Choroid plexus epithelial cell (primary cell): ENCODE measurements at regions not wholly inside any gene's neighbourhood (a gene's known extent, or its start where the extent isn't known, plus 50 kb on each side); places are given as distances from the start of the nearest gene placed in this dataset.

ENCODE experiments used
- DNase-seq: peaks from one replicate; pipeline ENCODE4 v3.0.0-alpha.2; 2010; ENCODE audit warnings: low read depth
- H3K4me3 ChIP-seq: 2 replicates; pipeline ENCODE4 v1.5.1; 2011; ENCODE audit warnings: low read depth, mild to moderate bottlenecking, control low read depth, low read length, moderate library complexity
- TF ChIP-seq, protein P1 (sequence below): conservative IDR thresholded peaks from 2 replicates; pipeline ENCODE4 v1.5.1; 2011; ENCODE audit warnings: low read depth, mild to moderate bottlenecking, control low read depth, inconsistent platforms, low read length, moderate library complexity

DNA sequence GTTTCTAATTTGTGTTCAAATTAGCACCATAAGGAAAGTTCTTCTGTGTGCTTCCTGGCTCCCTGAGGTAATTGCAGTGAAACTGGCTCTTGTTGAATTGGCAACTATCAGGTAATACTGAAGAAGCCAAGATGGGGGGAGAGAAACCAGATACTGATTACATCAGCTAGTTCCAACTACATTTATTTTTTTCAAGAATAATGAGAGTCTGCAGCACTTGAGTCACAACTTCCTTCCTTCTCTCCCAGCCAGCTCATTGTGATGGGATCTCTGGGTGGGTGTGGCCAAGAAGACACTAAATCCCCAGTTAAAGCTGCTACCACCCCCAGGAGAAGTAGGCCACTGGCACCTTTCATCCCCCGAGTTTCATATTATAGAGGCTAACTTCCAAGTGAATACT lies 100.7 kb upstream of the RXFP2 start:
- peak; percentile 60 for DNase-seq
- H3K4me3 ChIP-seq: no peak overlapping the region
- TF ChIP-seq, protein P1, sequence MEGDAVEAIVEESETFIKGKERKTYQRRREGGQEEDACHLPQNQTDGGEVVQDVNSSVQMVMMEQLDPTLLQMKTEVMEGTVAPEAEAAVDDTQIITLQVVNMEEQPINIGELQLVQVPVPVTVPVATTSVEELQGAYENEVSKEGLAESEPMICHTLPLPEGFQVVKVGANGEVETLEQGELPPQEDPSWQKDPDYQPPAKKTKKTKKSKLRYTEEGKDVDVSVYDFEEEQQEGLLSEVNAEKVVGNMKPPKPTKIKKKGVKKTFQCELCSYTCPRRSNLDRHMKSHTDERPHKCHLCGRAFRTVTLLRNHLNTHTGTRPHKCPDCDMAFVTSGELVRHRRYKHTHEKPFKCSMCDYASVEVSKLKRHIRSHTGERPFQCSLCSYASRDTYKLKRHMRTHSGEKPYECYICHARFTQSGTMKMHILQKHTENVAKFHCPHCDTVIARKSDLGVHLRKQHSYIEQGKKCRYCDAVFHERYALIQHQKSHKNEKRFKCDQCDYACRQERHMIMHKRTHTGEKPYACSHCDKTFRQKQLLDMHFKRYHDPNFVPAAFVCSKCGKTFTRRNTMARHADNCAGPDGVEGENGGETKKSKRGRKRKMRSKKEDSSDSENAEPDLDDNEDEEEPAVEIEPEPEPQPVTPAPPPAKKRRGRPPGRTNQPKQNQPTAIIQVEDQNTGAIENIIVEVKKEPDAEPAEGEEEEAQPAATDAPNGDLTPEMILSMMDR: no peak

GRCh38 chr13:31639443-31640163 lies 99.7 kb upstream of the RXFP2 start:
- TF ChIP-seq, protein P1: no peak
- H3K4me3 ChIP-seq: no peak overlapping the region
- peak; percentile 38 for DNase-seq

DNA sequence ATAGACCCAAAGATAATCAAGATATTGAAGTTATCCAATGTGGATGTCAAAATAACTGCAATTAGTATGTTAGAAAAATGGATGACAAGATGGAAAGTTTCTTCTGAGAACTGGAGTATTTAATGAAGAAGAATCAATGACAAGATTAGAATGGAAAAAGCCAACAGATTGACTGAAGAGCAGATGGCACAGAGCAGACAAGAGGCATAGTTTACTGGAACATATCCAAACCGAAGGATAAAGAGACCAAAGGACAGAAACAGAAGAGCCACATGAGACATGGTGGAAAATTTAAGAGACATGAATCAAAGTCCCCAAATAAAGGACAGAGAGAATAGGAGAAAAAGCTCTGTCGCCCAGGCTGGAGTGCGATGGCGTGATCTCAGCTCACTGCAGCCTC lies 89.6 kb upstream of the RXFP2 start:
- TF ChIP-seq, protein P1: no peak
- DNase-seq: no peak
- no peak overlapping the region for H3K4me3 ChIP-seq

- DNase-seq: no peak
- TF ChIP-seq, protein P1: no peak
- H3K4me3 ChIP-seq: no peak overlapping the region
Measured at GRCh38 chr13:31653730-31654129, 85.6 kb upstream of the RXFP2 start.

- TF ChIP-seq, protein P1: no peak
- no peak for DNase-seq
Measured at GRCh38 chr13:31663880-31664585, 75.3 kb upstream of the RXFP2 start.

DNA sequence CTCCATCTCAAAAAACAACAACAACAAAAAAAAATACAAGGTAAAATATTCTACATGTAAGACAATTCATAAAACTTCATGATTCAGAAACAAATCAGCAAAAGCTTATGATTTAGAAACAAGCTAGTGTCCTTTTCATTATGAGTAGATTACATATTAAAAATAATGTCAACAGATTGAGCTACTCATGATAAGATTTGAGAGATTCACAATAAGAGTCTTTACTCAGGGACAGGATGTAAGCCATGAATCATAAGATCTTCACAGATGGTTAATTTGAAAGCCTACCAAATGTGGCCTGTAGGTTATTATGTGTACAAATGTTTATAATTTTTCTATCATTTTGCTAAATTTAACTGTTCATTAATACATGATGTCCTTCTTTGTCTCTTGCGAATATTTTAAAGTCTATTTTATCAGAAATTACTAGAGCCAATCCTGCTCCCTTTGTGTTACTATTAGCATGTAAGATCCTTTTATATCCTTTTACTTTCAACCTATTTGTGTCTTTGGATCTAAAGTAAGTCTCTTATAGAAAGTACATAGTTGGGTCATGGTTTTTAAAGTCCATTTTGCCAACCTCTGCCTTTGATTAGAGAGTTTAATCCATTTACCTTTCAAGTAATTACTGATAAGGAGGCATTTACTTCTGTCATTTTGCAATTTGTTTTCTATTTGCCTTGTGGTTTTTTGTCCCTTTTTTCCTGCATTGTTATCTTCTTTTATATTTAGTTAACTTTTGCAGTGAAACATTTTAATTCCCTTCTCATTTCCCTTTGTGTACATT lies 68.3 kb upstream of the RXFP2 start:
- DNase-seq: peak; percentile 2
- no peak overlapping the region for H3K4me3 ChIP-seq
- TF ChIP-seq, protein P1: no peak

More at GRCh38 chr13:31663880-31664585, 75.3 kb upstream of the RXFP2 start:
- H3K4me3 ChIP-seq: no peak overlapping the region
